HEK293 (cell line): ENCODE measurements at regions not wholly inside any gene's neighbourhood (a gene's known extent, or its start where the extent isn't known, plus 50 kb on each side); places are given as distances from the start of the nearest gene placed in this dataset.

Experiments
- CTCF ChIA-PET: fragments of 350-600 bp; formaldehyde crosslinking; extraction: SDS; loops from one replicate; lab custom pipeline; 2021; ENCODE audit warnings: antibody characterized with exemption; lab: Yijun Ruan, JAX
- POLR2A ChIA-PET: fragments of 300-600 bp; formaldehyde crosslinking; extraction: SDS; loops from one replicate; lab custom pipeline; 2020; ENCODE audit warnings: antibody characterized with exemption, inconsistent platforms; lab: Yijun Ruan, JAX
- H3K27ac ChIP-seq: fragments of 200-500 bp; sonication (Bioruptor generic); 2 replicates; pipeline ENCODE4 v1.5.1; 2014; ENCODE audit warnings: low read depth, low read length, control low read depth, inconsistent platforms; ENCODE audit errors: extremely low read depth
- H3K36me3 ChIP-seq, 2 experiments: fragments of 200-500 bp in 1 of 2; sonication (Bioruptor generic) in 1 of 2; 1 replicate in 1 of 2; 2 replicates in 1 of 2; pipeline ENCODE4 v1.5.1; 2014 to 2017; ENCODE audit warnings: inconsistent platforms in 2 of 2, low read length in 2 of 2; ENCODE audit not compliant: control insufficient read depth in 2 of 2, insufficient read depth in 1 of 2
- H3K4me1 ChIP-seq: fragments of 200-500 bp; sonication (Bioruptor generic); 2 replicates; pipeline ENCODE4 v1.5.1; 2014; ENCODE audit warnings: mild to moderate bottlenecking, low read length, inconsistent platforms; ENCODE audit not compliant: control insufficient read depth, insufficient read depth
- H3K4me3 ChIP-seq: 2 replicates; pipeline ENCODE4 v1.5.1; 2011; ENCODE audit warnings: low read depth, mild to moderate bottlenecking, control low read depth, low read length, moderate library complexity
- H3K9me3 ChIP-seq: fragments of 200-500 bp; sonication (Bioruptor generic); 2 replicates; pipeline ENCODE4 v1.5.1; 2014; ENCODE audit warnings: low read depth, low read length, inconsistent platforms; ENCODE audit not compliant: control insufficient read depth, insufficient read depth
- GFI1B ChIP-seq: fragments of 450-650 bp; formaldehyde crosslinking; IDR thresholded peaks from 2 replicates; pipeline ENCODE4 v1.5.1; 2016; ENCODE audit warnings: missing biosample characterization, missing genetic modification characterization
- GLI2 ChIP-seq: fragments of 450-650 bp; formaldehyde crosslinking; IDR thresholded peaks from 2 replicates; pipeline ENCODE4; 2017; ENCODE audit warnings: missing biosample characterization, missing genetic modification characterization, low read depth, borderline replicate concordance
- ZBTB20 ChIP-seq: fragments of 450-650 bp; formaldehyde crosslinking; IDR thresholded peaks from 2 replicates; pipeline ENCODE4 v1.5.1; 2016; ENCODE audit warnings: missing biosample characterization, missing genetic modification characterization
- ZNF10 ChIP-seq: fragments of 450-650 bp; formaldehyde crosslinking; IDR thresholded peaks from 2 replicates; pipeline ENCODE4 v1.5.1; 2017; ENCODE audit warnings: missing biosample characterization, missing genetic modification characterization
- ZNF112 ChIP-seq: fragments of 450-650 bp; formaldehyde crosslinking; IDR thresholded peaks from 2 replicates; pipeline ENCODE4 v1.5.0; 2017; ENCODE audit warnings: missing biosample characterization, missing genetic modification characterization
- ZNF16 ChIP-seq: fragments of 450-650 bp; formaldehyde crosslinking; IDR thresholded peaks from 2 replicates; pipeline ENCODE4 v1.5.1; 2016; ENCODE audit warnings: low read depth, missing biosample characterization, missing genetic modification characterization
- ZNF175 ChIP-seq: fragments of 450-650 bp; formaldehyde crosslinking; IDR thresholded peaks from 2 replicates; pipeline ENCODE4 v1.5.1; 2016; ENCODE audit warnings: missing biosample characterization, missing genetic modification characterization
- ZNF19 ChIP-seq: fragments of 450-650 bp; formaldehyde crosslinking; IDR thresholded peaks from 2 replicates; pipeline ENCODE4; 2016; ENCODE audit warnings: missing biosample characterization, missing genetic modification characterization, low read depth
- ZNF292 ChIP-seq: fragments of 450-650 bp; formaldehyde crosslinking; IDR thresholded peaks from 2 replicates; pipeline ENCODE4 v1.5.1; 2016; ENCODE audit warnings: low read depth, missing biosample characterization, missing genetic modification characterization, borderline replicate concordance
- ZNF341 ChIP-seq: fragments of 450-650 bp; formaldehyde crosslinking; IDR thresholded peaks from 2 replicates; pipeline ENCODE4; 2016; ENCODE audit warnings: low read depth, missing biosample characterization, missing genetic modification characterization
- ZNF433 ChIP-seq: fragments of 450-650 bp; formaldehyde crosslinking; IDR thresholded peaks from 2 replicates; pipeline ENCODE4 v1.5.1; 2016; ENCODE audit warnings: missing biosample characterization, missing genetic modification characterization, low read depth
- ZNF48 ChIP-seq: fragments of 450-650 bp; formaldehyde crosslinking; IDR thresholded peaks from 2 replicates; pipeline ENCODE4 v1.5.1; 2016; ENCODE audit warnings: missing biosample characterization, missing genetic modification characterization
- ZNF501 ChIP-seq: fragments of 450-650 bp; formaldehyde crosslinking; IDR thresholded peaks from 2 replicates; pipeline ENCODE4 v1.5.1; 2016; ENCODE audit warnings: missing biosample characterization, missing genetic modification characterization
- ZNF558 ChIP-seq: fragments of 450-650 bp; formaldehyde crosslinking; IDR thresholded peaks from 2 replicates; pipeline ENCODE4 v1.5.1; 2016; ENCODE audit warnings: missing biosample characterization, missing genetic modification characterization
- ZNF600 ChIP-seq: fragments of 450-650 bp; formaldehyde crosslinking; IDR thresholded peaks from 2 replicates; pipeline ENCODE4 v1.5.1; 2016; ENCODE audit warnings: missing biosample characterization, missing genetic modification characterization
- ZNF610 ChIP-seq: fragments of 450-650 bp; formaldehyde crosslinking; IDR thresholded peaks from 2 replicates; pipeline ENCODE4 v1.5.1; 2016; ENCODE audit warnings: missing biosample characterization, missing genetic modification characterization, borderline replicate concordance
- ZNF623 ChIP-seq: fragments of 450-650 bp; formaldehyde crosslinking; IDR thresholded peaks from 2 replicates; pipeline ENCODE4 v1.5.1; 2016; ENCODE audit warnings: missing biosample characterization, missing genetic modification characterization
- ZNF654 ChIP-seq: fragments of 450-650 bp; formaldehyde crosslinking; IDR thresholded peaks from 2 replicates; pipeline ENCODE4 v1.5.1; 2016; ENCODE audit warnings: low read depth, missing biosample characterization, missing genetic modification characterization
- ZNF664 ChIP-seq: fragments of 450-650 bp; formaldehyde crosslinking; IDR thresholded peaks from 2 replicates; pipeline ENCODE4 v1.5.1; 2016; ENCODE audit warnings: missing biosample characterization, missing genetic modification characterization
- ZNF670 ChIP-seq: fragments of 450-650 bp; formaldehyde crosslinking; IDR thresholded peaks from 2 replicates; pipeline ENCODE4 v1.5.1; 2016; ENCODE audit warnings: missing biosample characterization, missing genetic modification characterization, low read depth
- ZNF677 ChIP-seq: fragments of 450-650 bp; IDR thresholded peaks from 2 replicates; pipeline ENCODE4 v1.5.0; 2018; ENCODE audit warnings: missing biosample characterization, mild to moderate bottlenecking, missing genetic modification characterization, moderate library complexity
- TF ChIP-seq, protein P1 (sequence below): fragments of 450-650 bp; formaldehyde crosslinking; IDR thresholded peaks from 2 replicates; pipeline ENCODE4 v1.5.1; 2016; ENCODE audit warnings: missing biosample characterization, missing genetic modification characterization, borderline replicate concordance
- TF ChIP-seq, protein P2 (sequence below): fragments of 450-650 bp; formaldehyde crosslinking; IDR thresholded peaks from 2 replicates; pipeline ENCODE4 v1.5.1; 2017; ENCODE audit warnings: missing biosample characterization, mild to moderate bottlenecking, missing genetic modification characterization, moderate library complexity

DNA sequence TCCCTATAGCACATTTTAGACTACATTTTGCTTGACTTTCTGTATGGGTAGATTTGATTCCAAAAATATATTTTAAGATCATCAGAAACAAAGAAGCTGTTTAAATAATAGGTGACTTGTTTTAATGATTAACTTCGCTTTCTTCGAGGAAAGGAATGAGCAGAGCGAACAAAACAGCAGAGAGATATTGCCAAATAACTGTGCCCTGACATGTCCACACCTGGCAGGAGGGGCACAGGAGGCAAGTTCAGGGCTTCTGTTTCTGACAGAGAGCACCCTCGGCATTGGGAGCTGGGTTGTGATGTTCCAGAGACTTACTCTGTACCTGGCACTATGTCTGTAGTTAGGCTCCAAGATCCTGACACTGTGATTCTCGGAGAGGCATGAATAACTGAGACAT is 155.7 kb upstream of the SASH1 start:
- H3K4me3 ChIP-seq = no peak overlapping the region
- no peak overlapping the region for H3K27ac ChIP-seq
- H3K9me3 ChIP-seq = no peaks in the 10 kb centered on the region
- H3K36me3 ChIP-seq = no peaks in the 10 kb centered on the region
- H3K4me1 ChIP-seq = no peaks in the 10 kb centered on the region
- CTCF ChIA-PET = interaction anchor here (0.6 to 1.9 kb wide), 5 partner anchors 9 to 680 kb away, joined by 3 to 9 read pairs (median 3); no protein-coding TSS in a partner anchor
- POLR2A ChIA-PET = no interaction called here
- TF ChIP-seq, protein P1, sequence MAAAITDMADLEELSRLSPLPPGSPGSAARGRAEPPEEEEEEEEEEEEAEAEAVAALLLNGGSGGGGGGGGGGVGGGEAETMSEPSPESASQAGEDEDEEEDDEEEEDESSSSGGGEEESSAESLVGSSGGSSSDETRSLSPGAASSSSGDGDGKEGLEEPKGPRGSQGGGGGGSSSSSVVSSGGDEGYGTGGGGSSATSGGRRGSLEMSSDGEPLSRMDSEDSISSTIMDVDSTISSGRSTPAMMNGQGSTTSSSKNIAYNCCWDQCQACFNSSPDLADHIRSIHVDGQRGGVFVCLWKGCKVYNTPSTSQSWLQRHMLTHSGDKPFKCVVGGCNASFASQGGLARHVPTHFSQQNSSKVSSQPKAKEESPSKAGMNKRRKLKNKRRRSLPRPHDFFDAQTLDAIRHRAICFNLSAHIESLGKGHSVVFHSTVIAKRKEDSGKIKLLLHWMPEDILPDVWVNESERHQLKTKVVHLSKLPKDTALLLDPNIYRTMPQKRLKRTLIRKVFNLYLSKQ (tag by site-specific recombination) = no peak
- no peak for TF ChIP-seq ZNF600 (tag by site-specific recombination)
- no peak for TF ChIP-seq ZNF112 (tag by site-specific recombination)
- TF ChIP-seq ZNF19 = no peak
- no peak for TF ChIP-seq ZNF501 (tag by site-specific recombination)

DNA sequence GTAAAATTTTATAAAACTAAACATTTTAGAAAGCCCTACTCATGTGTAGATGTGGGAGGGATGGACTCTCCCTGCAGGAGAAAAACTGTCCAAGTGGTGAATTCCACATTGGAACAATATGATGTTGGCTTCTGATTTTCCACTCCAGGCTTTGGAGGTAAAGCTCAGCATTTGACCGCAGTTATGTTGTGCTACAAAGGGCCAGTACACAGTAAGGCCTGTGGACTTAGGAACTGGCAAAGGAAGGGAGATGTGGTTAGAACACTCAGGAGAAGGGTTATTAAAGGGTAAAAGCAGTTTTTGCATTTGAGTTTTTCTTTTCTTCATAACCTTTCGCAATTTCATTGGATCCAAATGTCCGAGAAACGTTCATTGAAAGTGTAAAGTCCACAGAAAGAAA is 150.3 kb upstream of the SASH1 start:
- POLR2A ChIA-PET = no interaction called here
- CTCF ChIA-PET = interaction anchor here (1.6 to 4.1 kb wide), 3 partner anchors 9 to 15 kb away, joined by 4 to 19 read pairs (median 15); no protein-coding TSS in a partner anchor
- Histone ChIP-seq H3K9me3 (no peaks in the 10 kb centered on the region), H3K27ac (no peak overlapping the region)
- no peak for TF ChIP-seq ZNF670 (tag by site-specific recombination)
- TF ChIP-seq ZNF433 (tag by site-specific recombination) = no peak
- no peak for TF ChIP-seq ZNF16 (tag by site-specific recombination)
- no peak for TF ChIP-seq ZNF292 (tag by site-specific recombination)
- no peak for TF ChIP-seq ZNF654
- TF ChIP-seq, protein P2, sequence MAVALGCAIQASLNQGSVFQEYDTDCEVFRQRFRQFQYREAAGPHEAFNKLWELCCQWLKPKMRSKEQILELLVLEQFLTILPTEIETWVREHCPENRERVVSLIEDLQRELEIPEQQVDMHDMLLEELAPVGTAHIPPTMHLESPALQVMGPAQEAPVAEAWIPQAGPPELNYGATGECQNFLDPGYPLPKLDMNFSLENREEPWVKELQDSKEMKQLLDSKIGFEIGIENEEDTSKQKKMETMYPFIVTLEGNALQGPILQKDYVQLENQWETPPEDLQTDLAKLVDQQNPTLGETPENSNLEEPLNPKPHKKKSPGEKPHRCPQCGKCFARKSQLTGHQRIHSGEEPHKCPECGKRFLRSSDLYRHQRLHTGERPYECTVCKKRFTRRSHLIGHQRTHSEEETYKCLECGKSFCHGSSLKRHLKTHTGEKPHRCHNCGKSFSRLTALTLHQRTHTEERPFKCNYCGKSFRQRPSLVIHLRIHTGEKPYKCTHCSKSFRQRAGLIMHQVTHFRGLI (tag by site-specific recombination) = no peak
- TF ChIP-seq, protein P1 (tag by site-specific recombination) = no peak
- TF ChIP-seq ZNF48 (tag by site-specific recombination) = no peak
- TF ChIP-seq ZNF558 = no peak
- TF ChIP-seq ZNF341 (tag by site-specific recombination) = no peak
- TF ChIP-seq GLI2 (tag by site-specific recombination) = no peak
- no peak for TF ChIP-seq GFI1B (tag by site-specific recombination)
- no peak for TF ChIP-seq ZNF175 (tag by site-specific recombination)
- TF ChIP-seq ZNF623 (tag by site-specific recombination) = no peak
- no peak for TF ChIP-seq ZNF664 (tag by site-specific recombination)
- TF ChIP-seq ZNF10 (tag by site-specific recombination) = no peak
- no peak for TF ChIP-seq ZBTB20
- TF ChIP-seq ZNF610 = no peak
- TF ChIP-seq ZNF677 (tag by site-specific recombination) = no peak
- TF ChIP-seq, all 188 proteins: peak for 0
- Histone ChIP-seq H3K4me1 (no peaks in the 10 kb centered on the region), H3K4me3 (no peak overlapping the region), H3K36me3 (no peaks in the 10 kb centered on the region)
